ENCODE measurements at regions not wholly inside any gene's neighbourhood (a gene's known extent, or its start where the extent isn't known, plus 50 kb on each side); places are given as distances from the start of the nearest gene placed in this dataset.
A peak's percentile ranks its signal among the peaks of the same experiment; 100 is the strongest.

DNA sequence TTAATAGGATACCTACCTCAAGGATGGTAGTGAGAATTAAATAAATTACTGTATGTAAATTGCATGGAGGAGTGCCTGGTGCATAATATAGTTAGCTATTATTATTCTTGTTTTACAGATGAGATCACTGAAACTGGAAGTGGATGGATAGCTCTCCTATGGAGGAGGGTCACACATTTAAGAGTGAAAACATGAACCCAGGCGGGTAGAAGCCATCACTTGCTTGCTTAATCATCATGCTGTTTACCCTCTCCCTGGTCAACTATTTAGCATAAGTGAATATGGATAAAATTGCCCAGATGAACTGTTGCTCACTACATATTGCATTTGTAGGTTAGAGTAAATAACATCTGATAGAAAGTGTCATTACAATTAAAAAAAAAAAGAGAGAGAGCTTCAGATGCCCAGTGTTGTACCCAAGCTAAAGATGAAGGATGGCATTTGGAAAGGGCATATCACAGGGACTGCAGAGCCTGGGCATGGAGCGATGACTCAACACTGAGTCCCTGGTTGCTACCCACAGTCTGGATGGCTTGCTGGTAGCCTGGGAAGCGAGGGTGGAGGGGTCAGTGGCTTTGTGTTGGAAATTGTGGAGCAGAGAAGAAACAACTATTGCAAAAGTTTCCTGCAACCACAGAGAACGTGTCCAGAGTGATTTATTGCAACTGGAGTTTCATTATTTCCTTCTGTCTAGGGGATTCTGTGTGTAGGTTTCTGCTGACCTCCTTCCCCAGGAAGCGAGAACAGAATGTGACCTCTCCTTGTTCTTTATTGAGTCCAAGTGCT, 414.4 kb downstream of the SHISA9 start:
- TF ChIP-seq, protein P1, sequence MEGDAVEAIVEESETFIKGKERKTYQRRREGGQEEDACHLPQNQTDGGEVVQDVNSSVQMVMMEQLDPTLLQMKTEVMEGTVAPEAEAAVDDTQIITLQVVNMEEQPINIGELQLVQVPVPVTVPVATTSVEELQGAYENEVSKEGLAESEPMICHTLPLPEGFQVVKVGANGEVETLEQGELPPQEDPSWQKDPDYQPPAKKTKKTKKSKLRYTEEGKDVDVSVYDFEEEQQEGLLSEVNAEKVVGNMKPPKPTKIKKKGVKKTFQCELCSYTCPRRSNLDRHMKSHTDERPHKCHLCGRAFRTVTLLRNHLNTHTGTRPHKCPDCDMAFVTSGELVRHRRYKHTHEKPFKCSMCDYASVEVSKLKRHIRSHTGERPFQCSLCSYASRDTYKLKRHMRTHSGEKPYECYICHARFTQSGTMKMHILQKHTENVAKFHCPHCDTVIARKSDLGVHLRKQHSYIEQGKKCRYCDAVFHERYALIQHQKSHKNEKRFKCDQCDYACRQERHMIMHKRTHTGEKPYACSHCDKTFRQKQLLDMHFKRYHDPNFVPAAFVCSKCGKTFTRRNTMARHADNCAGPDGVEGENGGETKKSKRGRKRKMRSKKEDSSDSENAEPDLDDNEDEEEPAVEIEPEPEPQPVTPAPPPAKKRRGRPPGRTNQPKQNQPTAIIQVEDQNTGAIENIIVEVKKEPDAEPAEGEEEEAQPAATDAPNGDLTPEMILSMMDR (conservative IDR thresholded peaks at IDR 0.05; ENCODE audit: low read length): no peak
- no peak for TF ChIP-seq EZH2phosphoT487 (IDR thresholded peaks at IDR 0.05; ENCODE audit: borderline replicate concordance, low read depth, low read length)
- no peaks in the 10 kb centered on the region for H4K20me1 ChIP-seq (ENCODE audit: insufficient read depth, low read length)
- BruUV-seq (replicated peaks): no TSS peak
- H3K4me2 ChIP-seq (ENCODE audit: low read length): no peak overlapping the region
- H3K4me3 ChIP-seq (ENCODE audit: low read depth, low read length, poor library complexity, severe bottlenecking): no peak overlapping the region
- no peaks in the 10 kb centered on the region for H3K36me3 ChIP-seq (ENCODE audit: insufficient read depth, low read length)
- ChIA-PET POLR2A (interaction anchor here (1.4 kb wide), 1 partner anchor 115 kb away, joined by 3 read pairs; no protein-coding TSS in a partner anchor), CTCF (ENCODE audit: unreplicated experiment) (no interaction called here)
- intact Hi-C loops (cut with micrococcal nuclease; ENCODE audit: unreplicated experiment): no loop called here
- no peaks in the 10 kb centered on the region for H3K79me2 ChIP-seq (ENCODE audit: insufficient read depth, low read depth, low read length)
- no peak overlapping the region for H3K27ac ChIP-seq (ENCODE audit: low read depth, low read length, poor library complexity, severe bottlenecking)
- H3K4me1 ChIP-seq (ENCODE audit: insufficient read depth, low read length, poor library complexity, severe bottlenecking): peaks cover under 1% of the 10 kb centered on the region
- H3K9me3 ChIP-seq (ENCODE audit: low read length): no peaks in the 10 kb centered on the region
- no peaks in the 10 kb centered on the region for H3K9me2 ChIP-seq (ENCODE audit: insufficient read depth, low read length)
- no peak overlapping the region; the same call in 1 of the 2 replicates for H2AFZ ChIP-seq (ENCODE audit: low read length)
- no peak for DNase-seq (ENCODE audit: low spot score)

DNA sequence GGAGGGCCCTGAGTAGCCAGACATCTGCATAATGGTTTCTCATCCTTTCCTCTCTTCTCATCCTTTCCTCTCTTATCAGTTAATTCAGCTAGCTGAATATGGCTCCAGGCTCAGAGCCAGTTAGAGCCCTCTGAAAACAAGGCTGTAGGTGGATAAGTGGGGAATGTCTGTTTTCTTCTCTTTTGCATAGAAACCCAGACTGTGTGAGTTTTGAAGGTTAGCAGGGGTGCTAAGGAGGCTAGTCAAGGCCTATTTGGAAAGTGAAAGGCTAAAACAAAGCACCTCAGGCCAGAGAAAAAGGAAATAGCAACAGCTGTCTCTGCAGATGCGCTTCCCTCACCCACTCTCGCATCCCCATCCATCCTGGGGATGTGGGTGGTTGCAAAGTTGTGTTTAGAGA, 420.9 kb downstream of the SHISA9 start:
- Histone ChIP-seq H3K4me3 (ENCODE audit: low read depth, low read length, poor library complexity, severe bottlenecking) (no peak overlapping the region), H3K9me3 (ENCODE audit: low read length) (peaks cover 7% of the 10 kb centered on the region; the same call in 1 of the 2 replicates), H2AFZ (ENCODE audit: low read length) (peak overlapping the region; percentile 56; the same call in 1 of the 2 replicates), H3K4me1 (ENCODE audit: insufficient read depth, low read length, poor library complexity, severe bottlenecking) (peaks cover 27% of the 10 kb centered on the region), H3K79me2 (ENCODE audit: insufficient read depth, low read depth, low read length) (no peaks in the 10 kb centered on the region), H3K9me2 (ENCODE audit: insufficient read depth, low read length) (no peaks in the 10 kb centered on the region), H4K20me1 (ENCODE audit: insufficient read depth, low read length) (no peaks in the 10 kb centered on the region), H3K36me3 (ENCODE audit: insufficient read depth, low read length) (no peaks in the 10 kb centered on the region), H3K4me2 (ENCODE audit: low read length) (peak overlapping the region; percentile 47), H3K27ac (ENCODE audit: low read depth, low read length, poor library complexity, severe bottlenecking) (peak overlapping the region; percentile 68)
- BruUV-seq (replicated peaks): no TSS peak
- CTCF ChIA-PET (ENCODE audit: unreplicated experiment): no interaction called here
- intact Hi-C loops (cut with micrococcal nuclease; ENCODE audit: unreplicated experiment): loop anchor here (2.0 kb wide), 1 partner anchor 68 kb away; no protein-coding TSS in a partner anchor
- POLR2A ChIA-PET: interaction anchor here (0.6 to 1.0 kb wide), 2 partner anchors 51 to 69 kb away, joined by 3 read pairs; no protein-coding TSS in a partner anchor
- TF ChIP-seq EZH2phosphoT487 (IDR thresholded peaks at IDR 0.05; ENCODE audit: borderline replicate concordance, low read depth, low read length): no peak
- TF ChIP-seq, protein P1 (conservative IDR thresholded peaks at IDR 0.05; ENCODE audit: low read length): no peak
- DNase-seq (ENCODE audit: low spot score): peak; percentile 66

DNA sequence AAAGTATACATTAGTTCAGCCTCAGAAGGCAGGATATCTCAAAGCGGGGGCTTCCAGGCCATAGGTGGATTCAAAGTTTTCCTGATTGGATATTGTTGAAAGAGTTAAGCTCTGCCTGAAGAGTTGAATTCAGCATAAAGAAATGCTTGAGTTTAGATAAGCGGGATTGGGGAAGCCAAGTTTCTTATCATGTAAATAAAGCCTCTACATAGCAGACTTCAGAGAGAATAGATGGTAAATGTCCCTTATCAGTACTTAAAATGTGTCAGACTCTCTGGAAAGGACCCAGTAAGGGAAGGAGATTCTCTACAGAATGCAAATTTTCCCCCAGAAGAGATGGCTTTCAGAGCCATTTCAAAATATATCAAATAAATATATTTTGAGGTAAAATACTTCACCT, 423.5 kb downstream of the SHISA9 start:
- intact Hi-C loops (cut with micrococcal nuclease; ENCODE audit: unreplicated experiment): no loop called here
- POLR2A ChIA-PET: interaction anchor here (0.6 kb wide), 1 partner anchor 77 kb away, joined by 4 read pairs; no protein-coding TSS in a partner anchor
- H4K20me1 ChIP-seq (ENCODE audit: insufficient read depth, low read length): no peaks in the 10 kb centered on the region

More for the DNA sequence above, 423.5 kb downstream of the SHISA9 start:
- BruUV-seq (replicated peaks): no TSS peak
- H3K4me1 ChIP-seq (ENCODE audit: insufficient read depth, low read length, poor library complexity, severe bottlenecking): peaks cover 27% of the 10 kb centered on the region
- TF ChIP-seq EZH2phosphoT487 (IDR thresholded peaks at IDR 0.05; ENCODE audit: borderline replicate concordance, low read depth, low read length): no peak
- TF ChIP-seq, protein P1 (conservative IDR thresholded peaks at IDR 0.05; ENCODE audit: low read length): no peak
- CTCF ChIA-PET (ENCODE audit: unreplicated experiment): no interaction called here
- H3K27ac ChIP-seq (ENCODE audit: low read depth, low read length, poor library complexity, severe bottlenecking): no peak overlapping the region
- H3K79me2 ChIP-seq (ENCODE audit: insufficient read depth, low read depth, low read length): no peaks in the 10 kb centered on the region
- no peaks in the 10 kb centered on the region for H3K9me2 ChIP-seq (ENCODE audit: insufficient read depth, low read length)
- H3K4me3 ChIP-seq (ENCODE audit: low read depth, low read length, poor library complexity, severe bottlenecking): no peak overlapping the region
- H3K9me3 ChIP-seq (ENCODE audit: low read length): peaks cover 7% of the 10 kb centered on the region; the same call in 1 of the 2 replicates
- no peak overlapping the region for H3K4me2 ChIP-seq (ENCODE audit: low read length)
- DNase-seq (ENCODE audit: low spot score): no peak
- H3K36me3 ChIP-seq (ENCODE audit: insufficient read depth, low read length): no peaks in the 10 kb centered on the region
- no peak overlapping the region for H2AFZ ChIP-seq (ENCODE audit: low read length)

Measured in OCI-LY7 (cell line).